Liver (tissue), 8 donors: ENCODE measurements at regions not wholly inside any gene's neighbourhood (a gene's known extent, or its start where the extent isn't known, plus 50 kb on each side); places are given as distances from the start of the nearest gene placed in this dataset.

Source experiments
- DNase-seq: peaks from one replicate; pipeline ENCODE4 v3.0.0-alpha.2; 2017; ENCODE audit warnings: low spot score
- H3K27ac ChIP-seq, 2 donors: one replicate each; pipeline ENCODE4 v1.7.0; 2013; ENCODE audit warnings: inconsistent platforms in 2 of 2, low read length in 2 of 2, control low read depth in 1 of 2, low read depth in 1 of 2, mild to moderate bottlenecking in 1 of 2
- H3K27me3 ChIP-seq, 4 donors: one replicate each; pipeline versions ENCODE4 v1.6.1 to v1.7.0; 2013; ENCODE audit warnings: low read length in 3 of 4, inconsistent platforms in 1 of 4, mild to moderate bottlenecking in 1 of 4, moderate library complexity in 1 of 4; ENCODE audit not compliant: control insufficient read depth in 4 of 4, insufficient read depth in 4 of 4
- H3K36me3 ChIP-seq, 4 donors: one replicate each; pipeline versions ENCODE4 v1.6.1 to v1.7.0; 2013; ENCODE audit warnings: low read length in 3 of 4, mild to moderate bottlenecking in 3 of 4, low read depth in 1 of 4, moderate library complexity in 1 of 4; ENCODE audit not compliant: control insufficient read depth in 4 of 4, insufficient read depth in 3 of 4
- H3K4me1 ChIP-seq, 4 donors: one replicate each; pipeline versions ENCODE4 v1.6.1 to v1.7.0; 2013; ENCODE audit warnings: low read length in 3 of 4, mild to moderate bottlenecking in 3 of 4, moderate library complexity in 1 of 4; ENCODE audit not compliant: control insufficient read depth in 4 of 4, insufficient read depth in 4 of 4
- H3K4me3 ChIP-seq, 3 donors: one replicate each; pipeline versions ENCODE4 v1.6.1 to v1.7.0; 2013; ENCODE audit warnings: low read length in 3 of 3, control low read depth in 1 of 3, low read depth in 1 of 3, mild to moderate bottlenecking in 1 of 3
- H3K9ac ChIP-seq, 2 donors: one replicate each; pipeline ENCODE4 v1.7.0; 2013; ENCODE audit warnings: low read length in 2 of 2, mild to moderate bottlenecking in 2 of 2, moderate library complexity in 2 of 2, control low read depth in 1 of 2, low read depth in 1 of 2
- H3K9me3 ChIP-seq, 4 donors: one replicate each; pipeline versions ENCODE4 v1.6.1 to v1.7.0; 2013; ENCODE audit warnings: low read length in 3 of 4; ENCODE audit not compliant: control insufficient read depth in 4 of 4
- ATF3 ChIP-seq: IDR thresholded peaks from 2 replicates; pipeline ENCODE4 v1.6.1; 2016; ENCODE audit warnings: antibody characterized with exemption
- CTCF ChIP-seq: fragments of 150-350 bp; IDR thresholded peaks from 2 replicates; pipeline ENCODE4 v1.5.1; 2017; ENCODE audit warnings: improper control_type of control experiment, low read depth, low read length; ENCODE audit not compliant: missing input control
- EGR1 ChIP-seq, 2 donors: IDR thresholded peaks; 2 replicates each; pipeline ENCODE4 v1.6.1; 2016 to 2018; ENCODE audit warnings: antibody characterized with exemption in 2 of 2, low read depth in 2 of 2
- FOXA1 ChIP-seq: IDR thresholded peaks from 2 replicates; pipeline ENCODE4 v1.6.1; 2016; ENCODE audit warnings: antibody characterized with exemption
- FOXA2 ChIP-seq: IDR thresholded peaks from 2 replicates; pipeline ENCODE4 v1.6.1; 2016; ENCODE audit warnings: antibody characterized with exemption
- GABPA ChIP-seq, 2 donors: IDR thresholded peaks in 1 of 2; conservative IDR thresholded peaks in 1 of 2; 2 replicates each; pipeline ENCODE4 v1.6.1; 2016; ENCODE audit warnings: antibody characterized with exemption in 2 of 2, mild to moderate bottlenecking in 1 of 2, moderate library complexity in 1 of 2
- HNF4A ChIP-seq, 2 donors: conservative IDR thresholded peaks; 2 replicates each; pipeline ENCODE4 v1.6.1; 2016; ENCODE audit warnings: antibody characterized with exemption in 2 of 2, mild to moderate bottlenecking in 2 of 2
- HNF4G ChIP-seq: IDR thresholded peaks from 2 replicates; pipeline ENCODE4 v1.6.1; 2016; ENCODE audit warnings: antibody characterized with exemption
- JUND ChIP-seq, 2 donors: IDR thresholded peaks; 2 replicates each; pipeline ENCODE4 v1.6.1; 2016; ENCODE audit warnings: antibody characterized with exemption in 2 of 2
- MAX ChIP-seq: IDR thresholded peaks from 2 replicates; pipeline ENCODE4 v1.6.1; 2016; ENCODE audit warnings: antibody characterized with exemption
- NR2F2 ChIP-seq: IDR thresholded peaks from 2 replicates; pipeline ENCODE4 v1.6.1; 2016; ENCODE audit warnings: antibody characterized with exemption
- RAD21 ChIP-seq, 2 donors: IDR thresholded peaks; 2 replicates each; pipeline ENCODE4 v1.6.1; 2016; ENCODE audit warnings: antibody characterized with exemption in 2 of 2, mild to moderate bottlenecking in 2 of 2
- REST ChIP-seq: IDR thresholded peaks from 2 replicates; pipeline ENCODE4 v1.6.1; 2016; ENCODE audit warnings: antibody characterized with exemption, mild to moderate bottlenecking
- RXRA ChIP-seq, 2 donors: IDR thresholded peaks; 2 replicates each; pipeline ENCODE4 v1.6.1; 2017 to 2018; ENCODE audit warnings: antibody characterized with exemption in 2 of 2, mild to moderate bottlenecking in 1 of 2
- SP1 ChIP-seq: IDR thresholded peaks from 2 replicates; pipeline ENCODE4 v1.6.1; 2018; ENCODE audit warnings: antibody characterized with exemption, mild to moderate bottlenecking
- TAF1 ChIP-seq: conservative IDR thresholded peaks from 2 replicates; pipeline ENCODE4 v1.6.1; 2016; ENCODE audit warnings: antibody characterized with exemption, mild to moderate bottlenecking
- YY1 ChIP-seq: IDR thresholded peaks from 2 replicates; pipeline ENCODE4 v1.6.1; 2016; ENCODE audit warnings: antibody characterized with exemption, mild to moderate bottlenecking
- ZBTB33 ChIP-seq: IDR thresholded peaks from 2 replicates; pipeline ENCODE4 v1.6.1; 2016; ENCODE audit warnings: antibody characterized with exemption
- WGBS: extraction: QIAGEN DNeasy Blood & Tissue Kit; methylation state at CpG from one replicate; pipeline ENCODE4 v1.1.7; 2013; 5-methylcytosine and 5-hydroxymethylcytosine counted together
- donor health status: healthy.
- donor health status: healthy.
- donor health status: healthy.
- donor health status: healthy.
- donor health status: healthy.

- DNase-seq, result no peak
- Histone ChIP-seq H3K4me3 (no peak overlapping the region), H3K9ac (no peak overlapping the region), H3K27me3 (no peaks in the 10 kb centered on the region), H3K27ac (no peak overlapping the region), H3K9me3 (no peaks in the 10 kb centered on the region), H3K4me1 (no peaks in the 10 kb centered on the region), H3K36me3 (no peaks in the 10 kb centered on the region)
- TF ChIP-seq EGR1 (IDR thresholded peaks at IDR 0.05; ENCODE audit: low read depth in 2 of 2) (no peak), JUND (IDR thresholded peaks at IDR 0.05) (no peak), RXRA (IDR thresholded peaks at IDR 0.05) (no peak), NR2F2 (no peak), RAD21 (IDR thresholded peaks at IDR 0.05) (no peak), GABPA (IDR thresholded peaks at IDR 0.05 in 1 of 2, conservative IDR thresholded peaks at IDR 0.05 in 1 of 2) (no peak), HNF4G (no peak), TAF1 (no peak), HNF4A (conservative IDR thresholded peaks at IDR 0.05) (no peak), FOXA1 (no peak)
- 51% methylated on average over 6 of the region's 6 CpGs for WGBS
These were observed 116.9 kb upstream of the NMNAT3 start for GRCh38 chr3:139794469-139795265.

GRCh38 chr3:139793408-139793807, 115.6 kb upstream of the NMNAT3 start:
- no peaks in the 10 kb centered on the region for H3K9me3 ChIP-seq
- no peak for TF ChIP-seq RAD21 (IDR thresholded peaks at IDR 0.05)
- TF ChIP-seq SP1, result no peak
- TF ChIP-seq MAX, result no peak
- no peak for TF ChIP-seq JUND (IDR thresholded peaks at IDR 0.05)
- TF ChIP-seq FOXA2, result no peak
- no peak for TF ChIP-seq TAF1
- TF ChIP-seq YY1, result no peak
- no peak for TF ChIP-seq HNF4G
- TF ChIP-seq ATF3, result no peak
- no peak for TF ChIP-seq REST
- no peak for TF ChIP-seq ZBTB33
- no peak for TF ChIP-seq RXRA (IDR thresholded peaks at IDR 0.05)
- no peak for TF ChIP-seq CTCF
- TF ChIP-seq HNF4A (conservative IDR thresholded peaks at IDR 0.05), result no peak
- TF ChIP-seq NR2F2, result no peak
- H3K4me1 ChIP-seq, result no peaks in the 10 kb centered on the region
- H3K9ac ChIP-seq, result no peak overlapping the region
- 85% methylated on average over 3 of the region's 3 CpGs for WGBS
- H3K36me3 ChIP-seq, result no peaks in the 10 kb centered on the region
- H3K4me3 ChIP-seq, result no peak overlapping the region
- no peak for DNase-seq
- H3K27me3 ChIP-seq, result no peaks in the 10 kb centered on the region
- no peak overlapping the region for H3K27ac ChIP-seq
